ENCODE measurements at regions not wholly inside any gene's neighbourhood (a gene's known extent, or its start where the extent isn't known, plus 50 kb on each side); places are given as distances from the start of the nearest gene placed in this dataset.

GRCh38 chr11:87397011-87397865 lies 359.5 kb downstream of the TMEM135 start:
- DNase-seq (ENCODE audit: low spot score) = no peak
- Mint-ChIP-seq H3K36me3 (peaks cover 6% of the 10 kb centered on the region; the same call in 1 of the 2 replicates), H3K27ac (no peak overlapping the region), H3K27me3 (ENCODE audit: low read depth) (no peaks in the 10 kb centered on the region), H3K4me1 (peaks cover 15% of the 10 kb centered on the region), H3K9me3 (peaks cover 33% of the 10 kb centered on the region), H3K4me3 (no peak overlapping the region)
- CTCF ChIA-PET = interaction anchor here (1.2 kb wide), 1 partner anchor 24 kb away, joined by 5 read pairs; no protein-coding TSS in a partner anchor
- no peak for TF ChIP-seq HMGA2 (CRISPR knock-in tag; IDR thresholded peaks at IDR 0.05)
- TF ChIP-seq ZNF281 (CRISPR knock-in tag; IDR thresholded peaks at IDR 0.05) = no peak
- TF ChIP-seq AFF4 (CRISPR knock-in tag; IDR thresholded peaks at IDR 0.05; ENCODE audit: borderline replicate concordance) = no peak
- TF ChIP-seq IRF1 (CRISPR knock-in tag; IDR thresholded peaks at IDR 0.05) = no peak
- TF ChIP-seq JUN (CRISPR knock-in tag; IDR thresholded peaks at IDR 0.05) = no peak
- TF ChIP-seq SMAD3 (CRISPR knock-in tag; IDR thresholded peaks at IDR 0.05; ENCODE audit: borderline replicate concordance) = no peak
- no peak for TF ChIP-seq ATF1 (CRISPR knock-in tag; IDR thresholded peaks at IDR 0.05)
- TF ChIP-seq ZMAT4 (CRISPR knock-in tag; IDR thresholded peaks at IDR 0.05) = no peak
- no peak for TF ChIP-seq ZBTB43 (CRISPR knock-in tag; IDR thresholded peaks at IDR 0.05)
- no peak for TF ChIP-seq ZNF138 (CRISPR knock-in tag; conservative IDR thresholded peaks at IDR 0.05)
- no peak for TF ChIP-seq USF1 (CRISPR knock-in tag; IDR thresholded peaks at IDR 0.05)
- no peak for TF ChIP-seq OVOL2 (CRISPR knock-in tag; IDR thresholded peaks at IDR 0.05; ENCODE audit: borderline replicate concordance)
- no peak for TF ChIP-seq ELF4 (CRISPR knock-in tag; IDR thresholded peaks at IDR 0.05; ENCODE audit: low read depth)
- no peak for TF ChIP-seq ATF2 (CRISPR knock-in tag; IDR thresholded peaks at IDR 0.05; ENCODE audit: borderline replicate concordance, low read depth)
- TF ChIP-seq PRRX2 (CRISPR knock-in tag; IDR thresholded peaks at IDR 0.05) = no peak
- TF ChIP-seq MLX (CRISPR knock-in tag; IDR thresholded peaks at IDR 0.05) = no peak
- ATAC-seq = no peak
- POLR2A ChIA-PET = no interaction called here
